Caki2 (cell line): ENCODE measurements at regions not wholly inside any gene's neighbourhood (a gene's known extent, or its start where the extent isn't known, plus 50 kb on each side); places are given as distances from the start of the nearest gene placed in this dataset.

Experiments
- DNase-seq: peaks from one replicate; pipeline ENCODE4 v3.0.0-alpha.2; 2015; ENCODE audit warnings: low read depth
- in situ Hi-C: cut with HindIII; loops from 2 replicates; pipeline ENCODE4 v1.10.0; 2016; ENCODE audit warnings: low sequenced_read_pairs, low pct_unique_long_range_greater_than_20kb, mixed read lengths

DNA sequence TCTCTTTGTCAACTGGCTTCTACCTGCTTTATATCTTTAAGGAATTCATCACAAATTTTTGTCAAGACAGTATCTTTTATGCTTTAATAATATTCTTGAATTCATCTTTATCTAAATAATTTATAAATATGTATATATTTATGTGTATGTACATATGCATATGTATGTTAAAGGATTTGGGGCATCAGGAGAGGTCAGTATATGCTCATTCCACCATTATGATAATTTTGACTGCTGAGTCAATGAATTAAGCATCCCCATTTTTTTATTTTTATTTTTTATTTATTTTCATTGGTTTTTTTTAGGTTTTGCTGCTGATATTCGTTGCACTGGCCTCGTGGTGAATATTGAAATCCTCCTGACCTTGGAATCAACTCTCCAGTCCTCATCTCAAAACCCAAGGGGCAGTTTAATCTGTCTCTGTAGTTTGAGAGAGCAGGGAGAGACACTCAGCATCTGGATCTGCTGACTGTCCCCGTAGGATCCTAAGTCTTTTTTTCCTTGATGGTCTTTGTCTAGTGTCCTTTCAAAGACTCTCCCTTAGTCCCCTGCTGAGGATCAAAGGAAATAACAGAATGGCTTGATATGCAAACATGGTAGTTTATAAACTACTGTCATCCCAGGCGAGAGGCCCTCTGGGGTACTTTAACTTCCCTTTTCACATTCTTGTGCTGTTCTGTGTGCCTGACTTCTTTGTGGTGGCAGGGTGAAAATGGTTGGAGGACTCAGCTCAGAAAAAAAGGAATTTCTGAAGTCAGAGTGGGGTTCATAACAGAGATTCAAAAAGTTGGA is 218.7 kb downstream of the DIO2 start:
- no peak for DNase-seq
- in situ Hi-C loops = no loop called here

DNA sequence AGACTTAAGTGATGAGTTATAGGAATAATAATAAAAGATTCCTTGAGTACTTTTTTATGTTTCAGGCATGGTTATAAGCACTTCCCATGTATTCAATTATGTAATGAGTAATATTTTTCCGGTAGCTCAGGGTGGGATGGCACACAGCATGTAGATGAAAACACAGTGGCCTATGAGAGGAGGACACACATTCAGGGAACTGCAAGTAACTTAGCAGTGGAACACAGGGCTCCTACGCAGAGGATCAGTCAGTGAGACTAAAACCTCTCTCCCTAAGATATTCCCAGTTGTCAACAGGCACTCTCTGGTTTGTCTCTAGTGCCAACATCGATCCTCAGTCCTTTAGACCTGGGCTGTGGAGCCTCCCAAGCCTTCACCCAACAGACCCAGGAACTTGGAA is 219.4 kb downstream of the DIO2 start:
- in situ Hi-C loops = no loop called here
- no peak for DNase-seq

DNA sequence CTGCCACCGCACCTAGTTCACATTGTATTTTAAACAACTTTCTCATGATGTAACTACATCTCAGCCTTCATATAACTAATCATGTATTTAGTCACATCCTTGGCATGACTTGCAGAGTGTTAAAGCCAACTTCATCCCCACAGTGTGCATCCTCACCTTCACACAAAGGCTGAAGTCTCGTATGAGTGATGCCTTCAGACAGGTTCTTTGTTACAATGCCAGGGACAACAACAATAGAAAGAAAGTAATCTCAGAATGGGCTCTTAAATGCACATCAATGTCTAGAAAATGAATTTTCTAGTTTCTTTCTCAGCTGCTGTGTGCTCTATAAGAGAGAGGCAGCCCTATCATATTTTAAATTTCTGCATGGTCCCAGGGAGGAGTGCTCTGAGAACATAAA is 221.3 kb downstream of the DIO2 start:
- DNase-seq = no peak
- in situ Hi-C loops = no loop called here

DNA sequence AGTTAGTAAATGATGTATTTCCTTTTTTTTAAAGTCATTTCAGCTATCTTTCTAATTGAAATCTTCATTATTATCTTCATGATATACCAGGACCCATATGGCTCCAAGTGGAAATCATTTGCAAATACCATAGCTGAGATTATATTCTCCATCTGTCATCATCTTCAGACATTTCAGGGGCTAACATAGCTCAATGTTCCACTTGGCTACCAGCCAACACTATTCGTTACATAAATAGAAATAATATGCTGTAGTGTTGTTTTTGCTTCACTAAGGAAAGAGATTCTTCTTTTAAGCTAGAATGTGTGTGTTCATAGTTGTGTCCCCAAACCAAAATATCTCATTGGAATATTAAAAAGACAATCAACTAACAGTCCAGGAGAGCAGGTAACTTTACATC is 225.1 kb downstream of the DIO2 start:
- in situ Hi-C loops = no loop called here
- DNase-seq = no peak

DNA sequence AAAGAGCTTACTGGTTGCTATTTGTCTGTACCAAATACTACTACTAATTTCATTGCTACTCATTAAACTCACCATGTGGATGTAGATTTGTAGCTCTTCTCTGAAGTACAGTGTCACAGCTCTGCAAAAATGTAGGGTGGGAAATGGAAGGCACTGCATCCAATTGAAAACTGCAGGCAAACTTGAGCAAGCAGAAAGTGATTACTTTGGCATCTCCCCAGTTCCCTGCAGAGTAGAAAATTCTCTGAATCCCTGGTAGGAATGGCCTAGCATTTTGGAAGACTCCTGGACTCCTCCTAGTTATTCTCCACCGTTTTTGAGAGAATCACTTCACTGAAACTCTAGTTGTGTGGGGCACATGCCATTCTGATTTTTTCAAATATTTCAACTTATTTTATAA is 239.1 kb downstream of the DIO2 start:
- DNase-seq = no peak
- in situ Hi-C loops = no loop called here

DNA sequence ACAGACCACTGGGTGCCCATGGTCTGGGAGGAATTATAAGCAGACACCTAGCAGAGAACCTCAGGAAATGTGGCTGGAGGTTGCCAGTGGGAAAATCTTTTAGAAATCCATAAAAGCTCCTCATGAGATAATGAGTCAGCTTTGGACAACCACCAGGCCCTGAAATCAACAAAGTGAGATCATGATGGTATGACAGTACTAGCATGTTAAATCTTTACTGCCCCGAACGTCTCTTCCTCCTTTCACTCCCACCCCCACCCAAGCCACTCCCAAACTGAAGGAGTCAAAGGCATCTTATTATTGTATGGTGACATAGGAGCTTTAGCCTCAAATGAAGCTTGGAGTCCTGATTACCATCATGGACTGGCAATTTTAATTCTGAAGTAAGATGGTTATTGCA is 240.0 kb downstream of the DIO2 start:
- DNase-seq = no peak
- in situ Hi-C loops = no loop called here

DNA sequence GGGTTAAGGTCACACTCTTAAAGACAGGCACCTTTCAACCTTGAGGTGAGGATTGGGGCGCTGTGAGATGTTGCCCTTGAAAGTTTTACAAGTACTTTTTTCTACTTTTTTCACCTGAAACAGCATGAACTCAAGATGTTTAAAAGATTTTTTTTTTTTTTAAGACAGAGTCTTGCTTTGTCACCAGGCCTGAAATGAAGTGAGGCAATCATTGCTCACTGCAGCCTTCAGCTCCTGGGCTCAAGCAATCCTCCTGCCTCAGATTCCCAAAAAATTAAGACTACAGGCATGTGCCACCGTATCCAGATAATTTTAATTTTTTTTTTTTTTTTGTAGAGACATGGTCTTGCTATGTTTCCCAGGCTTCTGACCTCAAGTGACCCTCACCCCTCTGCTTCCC is 243.9 kb downstream of the DIO2 start:
- no peak for DNase-seq
- in situ Hi-C loops = no loop called here

DNA sequence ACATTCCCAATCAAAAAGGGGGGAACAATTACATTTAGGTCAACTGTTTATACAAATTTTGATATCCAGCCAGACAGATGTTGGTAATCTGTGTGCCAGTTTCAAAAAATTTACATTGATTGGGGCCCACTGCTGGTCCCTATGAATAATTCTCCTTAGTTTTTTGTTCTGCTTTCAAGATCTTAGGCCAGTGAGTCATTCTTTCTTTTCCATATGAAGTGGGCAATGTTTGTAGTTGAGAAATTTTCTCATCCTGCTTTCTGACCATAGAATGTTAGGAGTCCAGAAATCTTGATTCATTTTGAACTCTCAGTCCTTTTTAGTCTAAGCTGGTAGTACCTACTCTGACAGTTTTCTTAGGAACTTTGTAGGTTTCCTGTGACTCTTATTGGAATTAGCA is 244.3 kb downstream of the DIO2 start:
- in situ Hi-C loops = no loop called here
- DNase-seq = no peak

DNA sequence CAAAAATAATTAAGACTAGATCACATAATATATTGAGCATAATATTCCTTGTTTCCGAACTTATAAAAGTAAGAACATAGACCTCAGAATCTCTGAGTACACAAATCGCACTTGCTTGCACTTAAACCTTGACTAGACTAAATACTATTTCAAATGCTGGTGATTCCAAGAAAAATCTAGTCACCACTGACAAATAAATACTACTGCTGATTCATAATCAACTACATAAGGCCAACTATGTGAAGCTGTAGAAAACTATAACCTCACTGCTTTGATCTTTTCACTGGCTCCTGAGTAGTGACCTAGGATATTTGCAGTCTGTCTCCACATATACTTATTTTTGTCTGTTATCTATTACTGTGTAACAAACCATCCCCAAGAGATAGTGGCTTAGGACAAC is 245.4 kb downstream of the DIO2 start:
- DNase-seq = no peak
- in situ Hi-C loops = no loop called here

DNA sequence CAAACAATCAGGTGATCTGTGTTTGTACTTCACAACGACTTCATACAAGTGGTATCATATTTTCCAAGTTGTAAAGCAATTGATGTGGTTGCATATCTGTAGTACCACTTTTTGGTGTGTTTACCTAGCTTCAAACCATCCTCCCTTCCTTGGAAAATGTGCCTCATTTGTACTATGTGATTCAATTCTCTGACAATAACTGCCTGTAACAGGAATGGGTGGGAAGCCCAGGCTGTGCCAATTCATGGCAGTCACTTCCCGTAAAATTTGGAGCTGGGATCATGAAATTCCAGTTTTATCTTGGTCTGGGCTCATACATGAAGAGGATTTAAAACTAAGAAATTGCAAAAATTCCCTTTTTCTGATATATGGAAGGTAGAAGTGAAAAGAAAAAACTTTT is 250.1 kb downstream of the DIO2 start:
- DNase-seq = no peak
- in situ Hi-C loops = no loop called here

DNA sequence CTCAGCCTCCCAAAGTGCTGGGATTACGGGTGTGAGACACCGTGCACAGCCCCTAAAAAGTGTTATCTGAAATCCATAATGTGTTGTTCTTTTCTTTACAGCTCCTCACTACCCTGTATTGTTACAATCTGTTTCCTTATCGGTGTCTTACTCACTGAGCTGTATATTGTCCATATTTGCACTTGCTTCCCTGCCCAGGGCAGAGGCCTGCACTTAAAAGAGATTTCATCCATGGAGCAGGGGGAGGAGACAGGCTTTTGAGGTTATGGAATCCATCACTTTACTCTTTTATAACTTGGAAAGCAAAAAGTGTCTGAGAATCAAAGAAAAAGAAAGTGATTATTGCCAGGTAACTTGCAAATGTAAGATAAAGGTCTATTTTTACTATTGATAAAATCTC is 251.0 kb downstream of the DIO2 start:
- no peak for DNase-seq
- in situ Hi-C loops = no loop called here

DNA sequence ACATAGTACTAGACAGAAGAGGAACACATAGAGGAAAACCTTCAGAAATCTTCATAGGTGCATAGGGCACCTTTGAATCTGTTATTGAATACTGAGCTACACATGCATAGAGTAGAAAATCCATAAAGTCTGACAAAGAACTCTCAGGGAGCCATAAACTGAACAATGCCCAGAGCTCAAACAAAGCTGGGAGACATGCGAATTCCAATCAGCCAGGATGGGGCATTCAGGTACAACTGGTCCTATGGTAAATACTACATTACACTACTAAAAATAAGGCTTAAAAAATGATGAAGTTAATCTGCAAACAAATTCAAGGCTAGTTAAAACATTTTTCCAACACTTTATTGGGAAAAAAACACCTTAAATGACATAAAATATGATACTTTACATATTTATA is 259.7 kb downstream of the DIO2 start:
- in situ Hi-C loops = no loop called here

DNA sequence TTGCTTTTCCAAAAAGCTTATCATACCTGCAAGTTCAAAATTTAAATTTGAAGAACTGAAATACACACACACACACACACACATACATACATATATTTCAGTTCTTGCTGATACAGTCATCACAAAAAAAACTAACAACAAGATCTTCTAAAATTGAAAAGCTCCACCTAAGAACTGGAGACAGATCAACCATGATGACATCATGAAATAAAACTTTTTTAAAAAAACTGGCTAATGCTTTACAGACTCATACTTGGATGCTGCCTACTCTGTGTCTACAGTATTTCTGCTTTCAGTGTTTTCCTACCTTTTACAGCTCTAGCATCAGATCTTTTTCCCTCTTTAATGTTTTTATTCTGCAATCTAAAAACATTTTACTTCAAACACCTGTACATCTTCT is 261.4 kb downstream of the DIO2 start:
- DNase-seq = no peak
- in situ Hi-C loops = no loop called here

More for the DNA sequence above, 259.7 kb downstream of the DIO2 start:
- DNase-seq = no peak

DNA sequence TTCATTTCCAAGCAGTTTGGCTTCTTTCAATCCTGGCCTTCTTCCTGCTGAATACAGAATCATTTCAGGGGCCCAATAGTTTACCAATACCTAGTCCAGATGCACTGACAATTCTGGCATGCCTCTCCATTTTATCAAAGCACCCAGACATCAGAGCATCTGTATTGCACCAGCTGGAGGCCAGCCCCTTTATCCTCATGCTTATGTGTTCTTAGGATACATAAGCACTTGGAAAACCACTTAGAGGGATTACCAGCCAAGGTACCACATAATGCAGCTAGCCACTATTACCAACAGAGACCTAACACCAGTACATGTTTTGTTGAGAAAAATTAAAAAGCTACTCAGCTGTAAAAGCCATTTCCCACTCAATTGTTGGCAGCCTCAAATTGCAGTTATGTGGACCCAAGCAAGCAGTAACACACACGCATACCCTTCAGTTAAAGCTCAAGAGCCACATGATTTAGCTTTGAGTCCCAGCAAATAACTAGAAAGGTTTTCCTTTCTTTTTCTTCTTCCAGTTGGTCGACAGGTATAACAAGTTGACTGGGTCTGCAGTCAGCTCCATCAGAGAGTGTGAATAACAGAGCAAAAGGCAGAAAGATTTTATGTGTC is 263.8 kb downstream of the DIO2 start:
- no peak for DNase-seq
- in situ Hi-C loops = no loop called here

DNA sequence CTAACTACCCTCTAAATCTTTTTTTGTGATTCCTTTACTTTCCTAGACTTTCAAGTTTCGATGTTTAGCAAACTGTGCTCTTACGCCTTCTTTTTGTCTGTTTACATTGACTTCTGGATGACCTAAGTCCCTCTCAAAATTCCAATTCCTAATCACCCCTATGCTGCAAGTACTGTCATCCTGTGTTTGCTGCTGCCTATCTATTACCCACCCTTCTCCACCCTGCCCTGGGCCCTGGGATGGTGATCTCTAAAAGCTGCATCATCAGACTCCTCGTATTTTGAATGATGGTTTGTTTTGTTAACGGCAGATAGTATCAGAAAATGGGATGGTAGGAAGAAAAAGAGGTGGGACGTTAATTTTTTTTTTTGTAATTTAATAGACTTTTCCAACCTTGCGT is 272.1 kb downstream of the DIO2 start:
- in situ Hi-C loops = no loop called here
- DNase-seq = no peak

DNA sequence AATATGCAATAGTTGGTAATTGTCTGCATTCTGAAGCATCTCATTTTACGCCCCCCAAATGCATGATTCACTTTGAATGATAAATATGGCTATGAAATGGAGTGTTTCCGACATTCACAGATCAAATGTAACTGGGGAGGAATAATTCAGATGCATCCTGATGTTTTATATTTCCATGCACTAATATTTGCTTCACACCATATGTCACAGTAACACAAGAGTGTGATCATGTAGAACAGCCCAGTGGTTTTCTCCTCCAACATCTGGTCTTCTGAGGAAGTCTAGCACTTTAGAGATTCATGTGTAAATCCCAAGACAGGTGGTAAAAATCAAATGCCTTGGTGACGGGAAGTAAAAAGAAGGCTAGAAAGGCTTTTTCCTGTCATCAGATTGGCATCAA is 273.1 kb downstream of the DIO2 start:
- in situ Hi-C loops = no loop called here
- no peak for DNase-seq

DNA sequence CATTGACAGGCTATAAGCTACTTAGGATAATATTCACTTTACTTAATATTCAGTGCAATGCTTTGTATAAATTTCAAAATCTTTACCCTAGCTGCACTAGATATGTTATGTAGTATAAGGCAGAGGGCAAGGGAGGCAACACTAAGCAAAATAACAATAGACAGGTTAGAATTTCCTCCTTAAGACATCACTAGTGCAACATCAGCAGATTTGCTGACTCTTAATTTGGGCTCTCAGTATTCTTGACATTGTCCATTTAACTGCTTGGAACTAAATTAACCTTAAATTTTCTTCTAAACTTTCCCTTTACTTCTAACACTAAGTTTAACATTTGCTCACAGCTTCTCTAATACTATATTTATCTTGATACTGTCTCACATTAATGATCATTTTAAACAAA is 273.9 kb downstream of the DIO2 start:
- in situ Hi-C loops = no loop called here
- no peak for DNase-seq

DNA sequence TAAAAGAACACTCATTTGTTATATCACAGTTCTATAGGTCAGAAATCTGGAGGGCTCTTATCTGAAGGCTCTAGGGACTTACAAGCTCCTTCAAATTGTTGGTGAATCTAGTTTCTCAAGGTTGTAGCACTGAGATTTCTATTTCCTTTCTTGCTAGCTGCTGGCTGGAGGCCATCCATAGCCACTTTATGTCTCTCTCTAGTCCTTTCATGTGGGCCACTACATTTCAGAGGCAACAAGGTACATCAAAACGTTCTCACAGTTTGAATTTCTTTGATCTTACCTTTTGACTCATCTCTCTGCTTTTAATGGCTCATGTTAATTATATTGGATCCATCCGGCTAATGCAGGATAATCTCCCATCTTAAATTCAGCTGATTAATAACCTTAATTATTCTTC is 286.8 kb downstream of the DIO2 start:
- no peak for DNase-seq
- in situ Hi-C loops = no loop called here

DNA sequence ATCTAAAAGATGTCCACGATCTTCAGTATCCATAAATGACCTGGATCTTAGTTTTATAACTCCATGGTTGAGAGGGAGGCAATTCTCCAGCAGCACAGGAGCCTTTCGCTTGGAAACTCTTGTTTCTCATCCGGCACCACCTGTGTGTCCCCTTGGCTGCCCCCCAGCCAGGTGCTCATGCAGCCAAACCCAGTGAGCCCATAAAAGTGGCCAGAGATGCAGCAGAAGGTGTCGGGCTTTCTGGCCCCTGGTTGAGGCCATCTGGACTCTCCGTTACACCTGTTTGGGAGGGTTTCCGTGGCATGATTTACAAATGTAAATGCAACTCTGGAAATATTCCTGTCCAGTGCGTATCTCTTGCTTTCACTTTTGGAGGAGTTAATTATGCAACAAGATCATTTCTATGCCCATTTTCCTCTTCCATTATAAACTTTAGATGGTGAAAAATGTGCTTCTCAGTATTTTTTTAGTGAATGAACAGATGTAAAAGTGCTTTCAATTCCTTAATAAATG is 291.1 kb downstream of the DIO2 start:
- DNase-seq = no peak
- in situ Hi-C loops = no loop called here
